NCI-H187 treated with DMSO at 0.1 percent for 48 hours (cell line): ENCODE measurements at regions not wholly inside any gene's neighbourhood (a gene's known extent, or its start where the extent isn't known, plus 50 kb on each side); places are given as distances from the start of the nearest gene placed in this dataset.
"Not testable (repeated sequence)": the region's sequence is repeated elsewhere in the genome, so short reads cannot be mapped to it uniquely, and the experiment has no call there.

Source experiments
- DNase-seq: peaks from one replicate; lab custom pipeline; 2025; lab: John Stamatoyannopoulos, UW

- no peak for DNase-seq
Observed at GRCh38 chr2:129375632-129376425, 603.6 kb upstream of the RAB6C start.

GRCh38 chr2:129376426-129377077 lies 602.9 kb upstream of the RAB6C start:
- no peak for DNase-seq

GRCh38 chr2:129377078-129377469 lies 602.4 kb upstream of the RAB6C start:
- no peak for DNase-seq

- DNase-seq: no peak
Observed at GRCh38 chr2:129378186-129378585, 601.3 kb upstream of the RAB6C start.

GRCh38 chr2:129379411-129379810 lies 600.1 kb upstream of the RAB6C start:
- no peak for DNase-seq

- DNase-seq: no peak
Observed at GRCh38 chr2:129381789-129382188, 597.7 kb upstream of the RAB6C start.

GRCh38 chr2:129388870-129389269 lies 590.6 kb upstream of the RAB6C start:
- DNase-seq: no peak

GRCh38 chr2:129393816-129394215 lies 585.6 kb upstream of the RAB6C start:
- DNase-seq: no peak

GRCh38 chr2:129396980-129397599 lies 582.4 kb upstream of the RAB6C start:
- DNase-seq: no peak

- no peak for DNase-seq
Observed at GRCh38 chr2:129400826-129401225, 578.6 kb upstream of the RAB6C start.

GRCh38 chr2:129402076-129402475 lies 577.4 kb upstream of the RAB6C start:
- DNase-seq: peak; percentile 3

GRCh38 chr2:129404000-129404685 lies 575.3 kb upstream of the RAB6C start:
- no peak for DNase-seq

- no peak for DNase-seq
Observed at GRCh38 chr2:129408570-129408969, 570.9 kb upstream of the RAB6C start.

- DNase-seq: not testable (repeated sequence)
Observed at GRCh38 chr2:129417041-129417440, 562.4 kb upstream of the RAB6C start.

GRCh38 chr2:129422028-129422427 lies 557.4 kb upstream of the RAB6C start:
- no peak for DNase-seq

GRCh38 chr2:129428086-129428660 lies 551.3 kb upstream of the RAB6C start:
- no peak for DNase-seq

GRCh38 chr2:129430911-129431310 lies 548.6 kb upstream of the RAB6C start:
- no peak for DNase-seq

GRCh38 chr2:129431881-129432280 lies 547.6 kb upstream of the RAB6C start:
- DNase-seq: no peak

- DNase-seq: no peak
Observed at GRCh38 chr2:129436809-129437208, 542.7 kb upstream of the RAB6C start.

GRCh38 chr2:129437725-129438124 lies 541.7 kb upstream of the RAB6C start:
- DNase-seq: no peak

- DNase-seq: no peak
Observed at GRCh38 chr2:129438501-129439057, 540.9 kb upstream of the RAB6C start.
